MCF 10A (cell line): ENCODE measurements at regions not wholly inside any gene's neighbourhood (a gene's known extent, or its start where the extent isn't known, plus 50 kb on each side); places are given as distances from the start of the nearest gene placed in this dataset.

ENCODE experiments used
- BruUV-seq: library from RNA; stranded (reverse); fragments of 400-500 nt; replicated peaks from 2 replicates; lab custom pipeline; 2021; lab: Mats Ljungman, UMichigan
- CTCF ChIA-PET: fragments of 300-600 bp; sonication (Branson Sonifier 250); formaldehyde crosslinking; extraction: SDS; loops from one replicate; lab custom pipeline; 2021; ENCODE audit warnings: antibody characterized with exemption, inconsistent platforms; lab: Yijun Ruan, JAX
- POLR2A ChIA-PET: fragments of 300-600, 350-650 bp; sonication (Branson Sonifier 250); formaldehyde crosslinking; extraction: SDS; loops from one replicate; lab custom pipeline; 2020; ENCODE audit warnings: antibody characterized with exemption, inconsistent platforms; lab: Yijun Ruan, JAX
- DNase-seq: peaks from one replicate; pipeline ENCODE4 v3.0.0-alpha.2; 2018; ENCODE audit not compliant: unreplicated experiment
- H3K27ac Mint-ChIP-seq: one replicate; pipeline ENCODE4 v1.8.0; 2022; ENCODE audit warnings: mild to moderate bottlenecking, low read depth, mixed read lengths; ENCODE audit not compliant: unreplicated experiment
- H3K27me3 Mint-ChIP-seq: one replicate; pipeline ENCODE4 v1.8.0; 2022; ENCODE audit warnings: mixed read lengths; ENCODE audit not compliant: insufficient read depth, unreplicated experiment
- H3K36me3 Mint-ChIP-seq: one replicate; pipeline ENCODE4 v1.8.0; 2022; ENCODE audit warnings: mild to moderate bottlenecking, moderate library complexity, mixed read lengths; ENCODE audit not compliant: insufficient read depth, unreplicated experiment
- H3K4me1 Mint-ChIP-seq: one replicate; pipeline ENCODE4 v1.8.0; 2022; ENCODE audit warnings: mixed read lengths; ENCODE audit not compliant: insufficient read depth, unreplicated experiment
- H3K4me3 Mint-ChIP-seq: one replicate; pipeline ENCODE4 v1.8.0; 2022; ENCODE audit warnings: mild to moderate bottlenecking, moderate library complexity, mixed read lengths; ENCODE audit not compliant: unreplicated experiment
- H3K9me3 Mint-ChIP-seq: one replicate; pipeline ENCODE4 v1.8.0; 2022; ENCODE audit warnings: mixed read lengths; ENCODE audit not compliant: unreplicated experiment
- CTCF ChIP-seq: fragments of 200-600 bp; IDR thresholded peaks from one replicate; pipeline ENCODE4 v1.8.0; 2022; ENCODE audit warnings: antibody characterized with exemption, mild to moderate bottlenecking; ENCODE audit not compliant: unreplicated experiment
- intact Hi-C: fragments of 100-400 bp; cut with micrococcal nuclease; formaldehyde crosslinking; loops from 2 replicates; pipeline ENCODE4 v1.14.1; 2022

- TF ChIP-seq CTCF: no peak
- ChIA-PET POLR2A (no interaction called here), CTCF (no interaction called here)
- Mint-ChIP-seq H3K27me3 (peaks cover 92% of the 10 kb centered on the region), H3K27ac (no peak overlapping the region), H3K36me3 (no peaks in the 10 kb centered on the region), H3K9me3 (no peaks in the 10 kb centered on the region), H3K4me3 (no peak overlapping the region), H3K4me1 (no peaks in the 10 kb centered on the region)
- intact Hi-C loops: no loop called here
- DNase-seq: no peak
- BruUV-seq: no TSS peak
Measured at GRCh38 chr4:174172274-174172673, 111.2 kb downstream of the FBXO8 start.

- intact Hi-C loops: no loop called here
- no peak overlapping the region for H3K4me3 Mint-ChIP-seq
- no peak for DNase-seq
- no peak overlapping the region for H3K27ac Mint-ChIP-seq
- H3K36me3 Mint-ChIP-seq: no peaks in the 10 kb centered on the region
- peaks cover 92% of the 10 kb centered on the region for H3K27me3 Mint-ChIP-seq
- H3K4me1 Mint-ChIP-seq: no peaks in the 10 kb centered on the region
- CTCF ChIA-PET: interaction anchor here (1.0 kb wide), 1 partner anchor 13 kb away, joined by 4 read pairs; no protein-coding TSS in a partner anchor
- H3K9me3 Mint-ChIP-seq: no peaks in the 10 kb centered on the region
- no peak for TF ChIP-seq CTCF
- no TSS peak for BruUV-seq
- POLR2A ChIA-PET: no interaction called here
Measured at GRCh38 chr4:174170906-174171305, 112.6 kb downstream of the FBXO8 start.

GRCh38 chr4:174170091-174170490 is 113.4 kb downstream of the FBXO8 start:
- DNase-seq: no peak
- POLR2A ChIA-PET: no interaction called here
- H3K9me3 Mint-ChIP-seq: no peaks in the 10 kb centered on the region
- H3K4me3 Mint-ChIP-seq: no peak overlapping the region
- H3K27ac Mint-ChIP-seq: no peak overlapping the region
- no peaks in the 10 kb centered on the region for H3K36me3 Mint-ChIP-seq
- intact Hi-C loops: no loop called here
- CTCF ChIA-PET: no interaction called here
- TF ChIP-seq CTCF: no peak
- H3K27me3 Mint-ChIP-seq: peaks cover 92% of the 10 kb centered on the region
- no TSS peak for BruUV-seq
- H3K4me1 Mint-ChIP-seq: no peaks in the 10 kb centered on the region

- Mint-ChIP-seq H3K4me3 (no peak overlapping the region), H3K36me3 (peaks cover 8% of the 10 kb centered on the region), H3K27me3 (peaks cover 94% of the 10 kb centered on the region), H3K9me3 (no peaks in the 10 kb centered on the region), H3K27ac (no peak overlapping the region), H3K4me1 (no peaks in the 10 kb centered on the region)
- ChIA-PET CTCF (interaction anchor here (0.6 to 1.0 kb wide), 3 partner anchors 22 to 772 kb away, joined by 3 to 5 read pairs (median 5); no protein-coding TSS in a partner anchor), POLR2A (no interaction called here)
- BruUV-seq: no TSS peak
- intact Hi-C loops: no loop called here
- no peak for TF ChIP-seq CTCF
- no peak for DNase-seq
Measured at GRCh38 chr4:174157106-174157607, 126.3 kb downstream of the FBXO8 start.
